Spleen (tissue), 7 donors: ENCODE measurements at regions not wholly inside any gene's neighbourhood (a gene's known extent, or its start where the extent isn't known, plus 50 kb on each side); places are given as distances from the start of the nearest gene placed in this dataset.

ENCODE experiments used
- CTCF ChIP-seq, 11 experiments: fragments of 200-600 bp in 7 of 11; fragments of 450-650 bp in 4 of 11; sonication (generic) in 4 of 11; IDR thresholded peaks in 8 of 11; conservative IDR thresholded peaks in 3 of 11; 1 replicate in 7 of 11; 2 replicates in 4 of 11; pipeline versions ENCODE4 v1.4.0 to v1.8.0; 2016 to 2021; ENCODE audit warnings: antibody characterized with exemption in 11 of 11, inconsistent platforms in 4 of 11, mild to moderate bottlenecking in 1 of 11
- POLR2A ChIP-seq, 3 donors: fragments of 450-650 bp; IDR thresholded peaks; one replicate each; pipeline ENCODE4 v1.5.1; 2017; ENCODE audit warnings: antibody characterized with exemption in 3 of 3, mild to moderate bottlenecking in 1 of 3
- POLR2AphosphoS5 ChIP-seq, 3 donors: sonication (generic); formaldehyde crosslinking; IDR thresholded peaks; one replicate each; pipeline ENCODE4 v1.5.1; 2017; ENCODE audit warnings: antibody characterized with exemption in 3 of 3
- donor health status: DM: no; HTN: no; CAD: no; lungs with moderate emphysema.
- donor health status: DM: no; HTN: no; CAD: no.
- donor health status: DM: no; HTN: no; CAD: no.

DNA sequence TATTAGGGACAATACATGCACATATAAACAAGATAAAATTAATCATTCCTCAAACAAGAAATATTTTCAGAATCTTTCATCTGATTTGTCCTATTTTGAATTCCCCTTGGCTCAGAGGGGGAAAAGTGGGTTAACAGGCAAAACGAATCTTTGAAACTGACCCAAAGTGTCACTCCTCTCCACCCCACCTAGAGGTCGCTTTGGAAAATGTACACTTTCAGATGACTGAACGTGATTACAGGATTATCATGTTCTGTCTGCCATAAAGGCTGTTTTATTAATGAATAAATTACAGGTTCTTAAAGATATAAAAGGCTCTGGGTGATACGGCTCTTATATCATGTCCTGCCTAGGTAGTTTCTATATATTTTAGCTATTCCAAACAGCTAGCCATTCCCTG lies 1735.0 kb downstream of the LRRC4C start:
- TF ChIP-seq POLR2AphosphoS5 (IDR thresholded peaks at IDR 0.05) (no peak), CTCF (IDR thresholded peaks at IDR 0.05 in 8 of 11, conservative IDR thresholded peaks at IDR 0.05 in 3 of 11) (no peak), POLR2A (IDR thresholded peaks at IDR 0.05) (no peak)
